Testis (tissue), 2 donors: ENCODE measurements at regions not wholly inside any gene's neighbourhood (a gene's known extent, or its start where the extent isn't known, plus 50 kb on each side); places are given as distances from the start of the nearest gene placed in this dataset.

ENCODE experiments used
- POLR2A ChIP-seq: fragments of 450-650 bp; IDR thresholded peaks from one replicate; pipeline ENCODE4 v1.6.1; 2017; ENCODE audit warnings: antibody characterized with exemption, mild to moderate bottlenecking, moderate library complexity
- TF ChIP-seq, protein P1 (sequence below), 3 experiments: fragments of 450-650 bp in 2 of 3; fragments of 200-600 bp in 1 of 3; sonication (generic) in 1 of 3; IDR thresholded peaks; one replicate each; pipeline ENCODE4 v1.5.1; 2016 to 2019; ENCODE audit warnings: antibody characterized with exemption in 3 of 3, mild to moderate bottlenecking in 2 of 3, moderate library complexity in 1 of 3

- TF ChIP-seq, protein P1, sequence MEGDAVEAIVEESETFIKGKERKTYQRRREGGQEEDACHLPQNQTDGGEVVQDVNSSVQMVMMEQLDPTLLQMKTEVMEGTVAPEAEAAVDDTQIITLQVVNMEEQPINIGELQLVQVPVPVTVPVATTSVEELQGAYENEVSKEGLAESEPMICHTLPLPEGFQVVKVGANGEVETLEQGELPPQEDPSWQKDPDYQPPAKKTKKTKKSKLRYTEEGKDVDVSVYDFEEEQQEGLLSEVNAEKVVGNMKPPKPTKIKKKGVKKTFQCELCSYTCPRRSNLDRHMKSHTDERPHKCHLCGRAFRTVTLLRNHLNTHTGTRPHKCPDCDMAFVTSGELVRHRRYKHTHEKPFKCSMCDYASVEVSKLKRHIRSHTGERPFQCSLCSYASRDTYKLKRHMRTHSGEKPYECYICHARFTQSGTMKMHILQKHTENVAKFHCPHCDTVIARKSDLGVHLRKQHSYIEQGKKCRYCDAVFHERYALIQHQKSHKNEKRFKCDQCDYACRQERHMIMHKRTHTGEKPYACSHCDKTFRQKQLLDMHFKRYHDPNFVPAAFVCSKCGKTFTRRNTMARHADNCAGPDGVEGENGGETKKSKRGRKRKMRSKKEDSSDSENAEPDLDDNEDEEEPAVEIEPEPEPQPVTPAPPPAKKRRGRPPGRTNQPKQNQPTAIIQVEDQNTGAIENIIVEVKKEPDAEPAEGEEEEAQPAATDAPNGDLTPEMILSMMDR (IDR thresholded peaks at IDR 0.05): no peak
- TF ChIP-seq POLR2A: no peak
Observed at GRCh38 chr7:153006911-153007310, 247.4 kb downstream of the ACTR3B start.
